ENCODE measurements at regions not wholly inside any gene's neighbourhood (a gene's known extent, or its start where the extent isn't known, plus 50 kb on each side); places are given as distances from the start of the nearest gene placed in this dataset.

- H3K4me2 ChIP-seq (ENCODE audit: control insufficient read depth, extremely low read depth, insufficient read depth, low read depth, low read length), result no peak overlapping the region
- dilution Hi-C loops (cut with MboI; ENCODE audit: extremely low pct_ligation_motif_present, low sequenced_read_pairs), result no loop called here
- TF ChIP-seq, protein P1, sequence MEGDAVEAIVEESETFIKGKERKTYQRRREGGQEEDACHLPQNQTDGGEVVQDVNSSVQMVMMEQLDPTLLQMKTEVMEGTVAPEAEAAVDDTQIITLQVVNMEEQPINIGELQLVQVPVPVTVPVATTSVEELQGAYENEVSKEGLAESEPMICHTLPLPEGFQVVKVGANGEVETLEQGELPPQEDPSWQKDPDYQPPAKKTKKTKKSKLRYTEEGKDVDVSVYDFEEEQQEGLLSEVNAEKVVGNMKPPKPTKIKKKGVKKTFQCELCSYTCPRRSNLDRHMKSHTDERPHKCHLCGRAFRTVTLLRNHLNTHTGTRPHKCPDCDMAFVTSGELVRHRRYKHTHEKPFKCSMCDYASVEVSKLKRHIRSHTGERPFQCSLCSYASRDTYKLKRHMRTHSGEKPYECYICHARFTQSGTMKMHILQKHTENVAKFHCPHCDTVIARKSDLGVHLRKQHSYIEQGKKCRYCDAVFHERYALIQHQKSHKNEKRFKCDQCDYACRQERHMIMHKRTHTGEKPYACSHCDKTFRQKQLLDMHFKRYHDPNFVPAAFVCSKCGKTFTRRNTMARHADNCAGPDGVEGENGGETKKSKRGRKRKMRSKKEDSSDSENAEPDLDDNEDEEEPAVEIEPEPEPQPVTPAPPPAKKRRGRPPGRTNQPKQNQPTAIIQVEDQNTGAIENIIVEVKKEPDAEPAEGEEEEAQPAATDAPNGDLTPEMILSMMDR (optimal IDR thresholded peaks at IDR 0.05 in 1 of 3, IDR thresholded peaks at IDR 0.05 in 1 of 3, conservative IDR thresholded peaks at IDR 0.05 in 1 of 3; ENCODE audit: extremely low read depth in 1 of 3, insufficient read depth in 2 of 3, low read length in 3 of 3), result no peak
- no peak for TF ChIP-seq EZH2 (IDR thresholded peaks at IDR 0.05; ENCODE audit: low read length)
- no peak overlapping the region for H3K9ac ChIP-seq (ENCODE audit: control insufficient read depth, extremely low read depth, insufficient read depth, low read length)
- no peaks in the 10 kb centered on the region for H3K4me1 ChIP-seq (ENCODE audit: control insufficient read depth, extremely low read depth, insufficient read depth, low read length)
- H3K27ac ChIP-seq (ENCODE audit: control insufficient read depth, insufficient read depth, low read length), result no peak overlapping the region
- H3K36me3 ChIP-seq (ENCODE audit: control insufficient read depth in 2 of 2, extremely low read depth in 1 of 2, insufficient read depth in 2 of 2, low read length in 2 of 2), result no peaks in the 10 kb centered on the region
- no peaks in the 10 kb centered on the region for H3K79me2 ChIP-seq (ENCODE audit: control insufficient read depth, insufficient read depth, low read length)
- H3K4me3 ChIP-seq (ENCODE audit: control insufficient read depth in 2 of 3, extremely low read depth in 1 of 3, insufficient read depth in 2 of 3, low read depth in 1 of 3, low read length in 3 of 3), result no peak overlapping the region
- FAIRE-seq, result no peak
- DNase-seq (ENCODE audit: low read depth, low spot score), result no peak
- H3K27me3 ChIP-seq (ENCODE audit: control insufficient read depth, extremely low read depth, insufficient read depth, low read length), result no peaks in the 10 kb centered on the region
- no peak overlapping the region for H2AFZ ChIP-seq (ENCODE audit: control insufficient read depth, low read length)
- no peaks in the 10 kb centered on the region for H3K9me3 ChIP-seq (ENCODE audit: control insufficient read depth, low read depth, low read length)
- H4K20me1 ChIP-seq (ENCODE audit: control insufficient read depth, extremely low read depth, insufficient read depth, low read length), result no peaks in the 10 kb centered on the region
- no peaks in the 10 kb centered on the region for H3K9me1 ChIP-seq (ENCODE audit: control insufficient read depth, extremely low read depth, insufficient read depth, low read length)
Measured at GRCh38 chr15:96158938-96159337, 171.6 kb upstream of the NR2F2 start.

GRCh38 chr15:96160269-96160668 is 170.2 kb upstream of the NR2F2 start:
- no peak for FAIRE-seq

More at GRCh38 chr15:96160269-96160668, 170.2 kb upstream of the NR2F2 start:
- Histone ChIP-seq H3K4me3 (ENCODE audit: control insufficient read depth in 2 of 3, extremely low read depth in 1 of 3, insufficient read depth in 2 of 3, low read depth in 1 of 3, low read length in 3 of 3) (no peak overlapping the region), H3K27ac (ENCODE audit: control insufficient read depth, insufficient read depth, low read length) (no peak overlapping the region), H3K79me2 (ENCODE audit: control insufficient read depth, insufficient read depth, low read length) (no peaks in the 10 kb centered on the region), H2AFZ (ENCODE audit: control insufficient read depth, low read length) (no peak overlapping the region), H3K9me3 (ENCODE audit: control insufficient read depth, low read depth, low read length) (no peaks in the 10 kb centered on the region), H3K4me2 (ENCODE audit: control insufficient read depth, extremely low read depth, insufficient read depth, low read depth, low read length) (no peak overlapping the region), H3K4me1 (ENCODE audit: control insufficient read depth, extremely low read depth, insufficient read depth, low read length) (no peaks in the 10 kb centered on the region), H3K27me3 (ENCODE audit: control insufficient read depth, extremely low read depth, insufficient read depth, low read length) (no peaks in the 10 kb centered on the region), H3K9ac (ENCODE audit: control insufficient read depth, extremely low read depth, insufficient read depth, low read length) (no peak overlapping the region), H4K20me1 (ENCODE audit: control insufficient read depth, extremely low read depth, insufficient read depth, low read length) (no peaks in the 10 kb centered on the region), H3K36me3 (ENCODE audit: control insufficient read depth in 2 of 2, extremely low read depth in 1 of 2, insufficient read depth in 2 of 2, low read length in 2 of 2) (no peaks in the 10 kb centered on the region), H3K9me1 (ENCODE audit: control insufficient read depth, extremely low read depth, insufficient read depth, low read length) (no peaks in the 10 kb centered on the region)
- dilution Hi-C loops (cut with MboI; ENCODE audit: extremely low pct_ligation_motif_present, low sequenced_read_pairs), result no loop called here
- no peak for TF ChIP-seq EZH2 (IDR thresholded peaks at IDR 0.05; ENCODE audit: low read length)
- TF ChIP-seq, protein P1 (optimal IDR thresholded peaks at IDR 0.05 in 1 of 3, IDR thresholded peaks at IDR 0.05 in 1 of 3, conservative IDR thresholded peaks at IDR 0.05 in 1 of 3; ENCODE audit: extremely low read depth in 1 of 3, insufficient read depth in 2 of 3, low read length in 3 of 3), result no peak
- DNase-seq (ENCODE audit: low read depth, low spot score), result no peak

All from keratinocyte (primary cell).